Left renal cortex interstitium (tissue), 4 donors: ENCODE measurements at regions not wholly inside any gene's neighbourhood (a gene's known extent, or its start where the extent isn't known, plus 50 kb on each side); places are given as distances from the start of the nearest gene placed in this dataset.

Source experiments
- DNase-seq, 4 donors: peaks; one replicate each; pipeline ENCODE4 v3.0.0-alpha.2; 2013; ENCODE audit warnings: low read depth in 4 of 4, low spot score in 2 of 4, missing footprints in 1 of 4

- DNase-seq = no peak
These were observed 138.8 kb downstream of the GABRG1 start for GRCh38 chr4:45985038-45985437.

GRCh38 chr4:45971108-45971507, 152.7 kb downstream of the GABRG1 start:
- no peak for DNase-seq

GRCh38 chr4:45957353-45957752, 166.5 kb downstream of the GABRG1 start:
- no peak for DNase-seq

- DNase-seq = no peak
These were observed 169.6 kb downstream of the GABRG1 start for GRCh38 chr4:45954276-45954675.

GRCh38 chr4:45951153-45951552, 172.7 kb downstream of the GABRG1 start:
- DNase-seq = no peak

- DNase-seq = no peak
These were observed 177.2 kb downstream of the GABRG1 start for GRCh38 chr4:45946699-45947098.

- no peak for DNase-seq
These were observed 179.9 kb downstream of the GABRG1 start for GRCh38 chr4:45944000-45944399.

GRCh38 chr4:45939056-45939455, 184.8 kb downstream of the GABRG1 start:
- no peak for DNase-seq

GRCh38 chr4:45931154-45931553, 192.7 kb downstream of the GABRG1 start:
- DNase-seq = no peak

GRCh38 chr4:45927641-45928040, 196.2 kb downstream of the GABRG1 start:
- DNase-seq = no peak

GRCh38 chr4:45925809-45926208, 198.0 kb downstream of the GABRG1 start:
- DNase-seq = no peak

- no peak for DNase-seq
These were observed 203.0 kb downstream of the GABRG1 start for GRCh38 chr4:45920861-45921260.

- DNase-seq = no peak
These were observed 213.3 kb downstream of the GABRG1 start for GRCh38 chr4:45910511-45910910.

- no peak for DNase-seq
These were observed 225.8 kb downstream of the GABRG1 start for GRCh38 chr4:45897946-45898585.

- DNase-seq = no peak
These were observed 240.4 kb downstream of the GABRG1 start for GRCh38 chr4:45883421-45883820.

GRCh38 chr4:45876235-45876890, 247.5 kb downstream of the GABRG1 start:
- no peak for DNase-seq

- DNase-seq = no peak
These were observed 254.7 kb downstream of the GABRG1 start for GRCh38 chr4:45869184-45869583.

- no peak for DNase-seq
These were observed 258.1 kb downstream of the GABRG1 start for GRCh38 chr4:45865781-45866180.

- no peak for DNase-seq
These were observed 268.0 kb downstream of the GABRG1 start for GRCh38 chr4:45855857-45856256.

- no peak for DNase-seq
These were observed 277.8 kb downstream of the GABRG1 start for GRCh38 chr4:45846016-45846415.

- no peak for DNase-seq
These were observed 282.1 kb downstream of the GABRG1 start for GRCh38 chr4:45841791-45842190.

- no peak for DNase-seq
These were observed 292.2 kb downstream of the GABRG1 start for GRCh38 chr4:45831692-45832091.

GRCh38 chr4:45803994-45804393, 319.9 kb downstream of the GABRG1 start:
- DNase-seq = no peak
